IgD-negative memory B cell (primary cell): ENCODE measurements at regions not wholly inside any gene's neighbourhood (a gene's known extent, or its start where the extent isn't known, plus 50 kb on each side); places are given as distances from the start of the nearest gene placed in this dataset.
"Not testable (repeated sequence)": the region's sequence is repeated elsewhere in the genome, so short reads cannot be mapped to it uniquely, and the experiment has no call there.

Experiments
- H3K27ac Mint-ChIP-seq, 3 donors: one replicate each; pipeline ENCODE4 v1.8.0; 2020 to 2022; ENCODE audit warnings: mild to moderate bottlenecking in 3 of 3, mixed read lengths in 3 of 3, moderate library complexity in 1 of 3
- H3K27me3 Mint-ChIP-seq: one replicate; pipeline ENCODE4 v1.8.0; 2021; ENCODE audit warnings: mixed read lengths
- H3K36me3 Mint-ChIP-seq: one replicate; pipeline ENCODE4 v1.8.0; 2020; ENCODE audit warnings: mild to moderate bottlenecking, mixed read lengths
- H3K4me1 Mint-ChIP-seq, 3 donors: one replicate each; pipeline ENCODE4 v1.8.0; 2020 to 2022; ENCODE audit warnings: mixed read lengths in 3 of 3, mild to moderate bottlenecking in 1 of 3
- H3K4me3 Mint-ChIP-seq, 4 donors: one replicate each; pipeline ENCODE4 v1.8.0; 2020 to 2022; ENCODE audit warnings: mild to moderate bottlenecking in 4 of 4, mixed read lengths in 4 of 4, moderate library complexity in 3 of 4
- H3K9me3 Mint-ChIP-seq, 3 donors: one replicate each; pipeline ENCODE4 v1.8.0; 2020 to 2021; ENCODE audit warnings: mixed read lengths in 3 of 3, mild to moderate bottlenecking in 1 of 3

- H3K36me3 Mint-ChIP-seq, H3K4me3 Mint-ChIP-seq, H3K9me3 Mint-ChIP-seq, H3K27ac Mint-ChIP-seq, H3K27me3 Mint-ChIP-seq, H3K4me1 Mint-ChIP-seq: not testable (repeated sequence)
These were observed 63.8 kb downstream of the NSUN5 start for GRCh38 chr7:73244782-73245311.

GRCh38 chr7:73234994-73235717 lies 73.5 kb downstream of the NSUN5 start:
- H3K9me3 Mint-ChIP-seq, H3K36me3 Mint-ChIP-seq, H3K27me3 Mint-ChIP-seq, H3K4me3 Mint-ChIP-seq, H3K27ac Mint-ChIP-seq, H3K4me1 Mint-ChIP-seq: not testable (repeated sequence)

GRCh38 chr7:73225745-73226144 lies 82.9 kb downstream of the NSUN5 start:
- H3K9me3 Mint-ChIP-seq, H3K36me3 Mint-ChIP-seq, H3K27ac Mint-ChIP-seq, H3K27me3 Mint-ChIP-seq, H3K4me1 Mint-ChIP-seq: not testable (repeated sequence)
- H3K4me3 Mint-ChIP-seq: peak overlapping the region in 1 of 4 donors; percentile 73

GRCh38 chr7:73221724-73222123 lies 86.9 kb downstream of the NSUN5 start:
- H3K36me3 Mint-ChIP-seq, H3K4me3 Mint-ChIP-seq, H3K27me3 Mint-ChIP-seq, H3K4me1 Mint-ChIP-seq, H3K27ac Mint-ChIP-seq, H3K9me3 Mint-ChIP-seq: not testable (repeated sequence)

- not testable (repeated sequence) for H3K4me1 Mint-ChIP-seq, H3K27ac Mint-ChIP-seq
These were observed 87.8 kb downstream of the NSUN5 start for GRCh38 chr7:73220766-73221370.

GRCh38 chr7:73220357-73220756 lies 88.3 kb downstream of the NSUN5 start:
- not testable (repeated sequence) for H3K27me3 Mint-ChIP-seq, H3K4me1 Mint-ChIP-seq, H3K36me3 Mint-ChIP-seq, H3K27ac Mint-ChIP-seq, H3K4me3 Mint-ChIP-seq, H3K9me3 Mint-ChIP-seq

More at GRCh38 chr7:73220766-73221370, 87.8 kb downstream of the NSUN5 start:
- H3K4me3 Mint-ChIP-seq, H3K27me3 Mint-ChIP-seq, H3K9me3 Mint-ChIP-seq, H3K36me3 Mint-ChIP-seq: not testable (repeated sequence)

- H3K36me3 Mint-ChIP-seq, H3K27ac Mint-ChIP-seq, H3K4me3 Mint-ChIP-seq, H3K27me3 Mint-ChIP-seq, H3K4me1 Mint-ChIP-seq, H3K9me3 Mint-ChIP-seq: not testable (repeated sequence)
These were observed 89.8 kb downstream of the NSUN5 start for GRCh38 chr7:73218802-73219201.

GRCh38 chr7:73216046-73216675 lies 92.5 kb downstream of the NSUN5 start:
- H3K27ac Mint-ChIP-seq, H3K9me3 Mint-ChIP-seq, H3K4me1 Mint-ChIP-seq, H3K4me3 Mint-ChIP-seq, H3K36me3 Mint-ChIP-seq, H3K27me3 Mint-ChIP-seq: not testable (repeated sequence)

GRCh38 chr7:73215232-73215631 lies 93.4 kb downstream of the NSUN5 start:
- H3K4me1 Mint-ChIP-seq, H3K9me3 Mint-ChIP-seq, H3K27me3 Mint-ChIP-seq, H3K27ac Mint-ChIP-seq, H3K4me3 Mint-ChIP-seq, H3K36me3 Mint-ChIP-seq: not testable (repeated sequence)

- not testable (repeated sequence) for H3K27ac Mint-ChIP-seq, H3K4me3 Mint-ChIP-seq, H3K4me1 Mint-ChIP-seq, H3K36me3 Mint-ChIP-seq, H3K27me3 Mint-ChIP-seq, H3K9me3 Mint-ChIP-seq
These were observed 94.2 kb downstream of the NSUN5 start for GRCh38 chr7:73214471-73214870.

- H3K4me1 Mint-ChIP-seq, H3K27me3 Mint-ChIP-seq, H3K27ac Mint-ChIP-seq, H3K9me3 Mint-ChIP-seq, H3K36me3 Mint-ChIP-seq: not testable (repeated sequence)
- H3K4me3 Mint-ChIP-seq: peak overlapping the region in 1 of 4 donors; percentile 47
These were observed 95.5 kb downstream of the NSUN5 start for GRCh38 chr7:73213076-73213475.

GRCh38 chr7:73205594-73205993 lies 103.0 kb downstream of the NSUN5 start:
- H3K9me3 Mint-ChIP-seq, H3K4me3 Mint-ChIP-seq, H3K36me3 Mint-ChIP-seq, H3K27ac Mint-ChIP-seq, H3K27me3 Mint-ChIP-seq, H3K4me1 Mint-ChIP-seq: not testable (repeated sequence)

- H3K9me3 Mint-ChIP-seq, H3K36me3 Mint-ChIP-seq, H3K4me1 Mint-ChIP-seq, H3K4me3 Mint-ChIP-seq, H3K27me3 Mint-ChIP-seq, H3K27ac Mint-ChIP-seq: not testable (repeated sequence)
These were observed 103.7 kb downstream of the NSUN5 start for GRCh38 chr7:73204898-73205297.

GRCh38 chr7:73203312-73203711 lies 105.3 kb downstream of the NSUN5 start:
- not testable (repeated sequence) for H3K4me3 Mint-ChIP-seq, H3K9me3 Mint-ChIP-seq, H3K36me3 Mint-ChIP-seq, H3K27me3 Mint-ChIP-seq, H3K27ac Mint-ChIP-seq, H3K4me1 Mint-ChIP-seq

- H3K4me1 Mint-ChIP-seq, H3K4me3 Mint-ChIP-seq, H3K27me3 Mint-ChIP-seq, H3K36me3 Mint-ChIP-seq, H3K27ac Mint-ChIP-seq, H3K9me3 Mint-ChIP-seq: not testable (repeated sequence)
These were observed 107.4 kb downstream of the NSUN5 start for GRCh38 chr7:73201264-73201663.

- not testable (repeated sequence) for H3K4me1 Mint-ChIP-seq, H3K27ac Mint-ChIP-seq, H3K4me3 Mint-ChIP-seq, H3K36me3 Mint-ChIP-seq, H3K27me3 Mint-ChIP-seq, H3K9me3 Mint-ChIP-seq
These were observed 108.0 kb downstream of the NSUN5 start for GRCh38 chr7:73200518-73201099.
